Esophagus squamous epithelium (tissue), 5 donors: ENCODE measurements at regions not wholly inside any gene's neighbourhood (a gene's known extent, or its start where the extent isn't known, plus 50 kb on each side); places are given as distances from the start of the nearest gene placed in this dataset.

Source experiments
- DNase-seq: peaks from one replicate; lab custom pipeline; 2025; lab: John Stamatoyannopoulos, UW
- H3K27ac ChIP-seq, 4 donors: fragments of 200-600 bp; sonication (generic); one replicate each; pipeline ENCODE4 v1.5.1; 2016 to 2019; ENCODE audit warnings: mild to moderate bottlenecking in 1 of 4
- H3K27me3 ChIP-seq, 4 donors: fragments of 200-600 bp; sonication (generic); 1 replicate in 3 of 4; 2 replicates in 1 of 4; pipeline versions ENCODE4 v1.5.1 to v1.6.0; 2017 to 2021; ENCODE audit warnings: antibody characterized with exemption in 1 of 4
- H3K36me3 ChIP-seq, 3 donors: fragments of 200-600 bp; sonication (generic); one replicate each; pipeline ENCODE4 v1.5.1; 2016 to 2019
- H3K4me1 ChIP-seq, 3 donors: fragments of 200-600 bp; sonication (generic); one replicate each; pipeline ENCODE4 v1.5.1; 2017 to 2019
- H3K4me3 ChIP-seq, 4 donors: fragments of 200-600 bp; sonication (generic); 1 replicate in 3 of 4; 2 replicates in 1 of 4; pipeline ENCODE4 v1.5.1; 2016 to 2019; ENCODE audit warnings: mild to moderate bottlenecking in 2 of 4, moderate library complexity in 1 of 4
- H3K9me3 ChIP-seq, 3 donors: fragments of 200-600 bp; sonication (generic); one replicate each; pipeline ENCODE4 v1.5.1; 2016 to 2019
- CTCF ChIP-seq, 6 experiments: fragments of 450-650 bp in 4 of 6; fragments of 200-600 bp in 2 of 6; sonication (generic) in 2 of 6; IDR thresholded peaks; one replicate each; pipeline ENCODE4 v1.5.1; 2016 to 2019; ENCODE audit warnings: antibody characterized with exemption in 6 of 6, mild to moderate bottlenecking in 4 of 6, moderate library complexity in 4 of 6
- POLR2A ChIP-seq, 4 donors: fragments of 450-650 bp; IDR thresholded peaks; one replicate each; pipeline ENCODE4 v1.6.1; 2017; ENCODE audit warnings: antibody characterized with exemption in 4 of 4, mild to moderate bottlenecking in 4 of 4, moderate library complexity in 3 of 4
- WGBS, 2 donors: methylation state at CpG; one replicate each; pipeline ENCODE4 v1.1.5; 2018; 5-methylcytosine and 5-hydroxymethylcytosine counted together
- intact Hi-C: fragments of 100-400 bp; cut with DNase I; formaldehyde crosslinking; loops from one replicate; pipeline ENCODE4 v1.15.0; 2022
- donor health status: DM: yes; HTN: yes; CAD: no.

DNA sequence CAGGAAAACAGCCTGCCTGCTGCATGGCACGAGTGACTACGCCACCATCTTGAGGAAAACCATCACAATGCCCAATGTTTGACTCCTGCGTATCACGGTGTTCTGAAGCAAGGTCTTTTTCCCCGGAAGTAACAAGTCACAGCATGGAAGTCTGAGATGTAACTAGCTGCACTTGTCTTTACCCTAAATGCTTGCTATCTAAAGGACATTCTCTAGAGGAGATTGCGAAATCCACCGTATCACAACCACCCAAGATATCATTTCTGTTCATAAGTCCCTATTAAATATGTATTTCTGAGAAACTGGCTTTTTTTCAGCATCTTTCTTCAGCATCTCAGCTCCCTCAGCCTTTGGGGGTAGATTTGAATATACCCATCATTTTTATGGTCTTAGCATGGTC, 1565.1 kb downstream of the ARAP2 start:
- no peak for DNase-seq
- no peak for TF ChIP-seq POLR2A (IDR thresholded peaks at IDR 0.05)
- no peaks in the 10 kb centered on the region for H3K4me1 ChIP-seq

DNA sequence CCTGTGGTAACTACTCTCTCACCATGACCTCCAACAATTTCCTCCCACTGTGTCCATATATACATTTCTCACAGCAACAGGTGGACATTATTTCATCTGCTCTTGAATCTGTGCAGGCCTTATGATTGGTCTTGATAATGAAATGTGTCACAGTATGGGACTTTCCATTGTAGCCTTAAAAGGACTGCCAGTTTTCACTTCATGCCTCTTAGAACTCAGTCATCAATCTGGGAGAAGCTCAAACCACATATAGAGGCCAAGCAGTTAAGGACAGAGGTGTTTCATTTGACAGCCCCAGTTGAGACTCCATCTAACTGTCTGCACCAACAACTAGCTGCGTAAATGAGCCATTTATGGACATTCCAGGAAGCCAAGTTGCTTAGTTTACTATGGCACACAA, 1534.8 kb downstream of the ARAP2 start:
- Histone ChIP-seq H3K9me3 (no peaks in the 10 kb centered on the region), H3K27me3 (no peaks in the 10 kb centered on the region), H3K4me1 (no peaks in the 10 kb centered on the region), H3K27ac (no peak overlapping the region), H3K36me3 (no peaks in the 10 kb centered on the region), H3K4me3 (no peak overlapping the region)
- no peak for TF ChIP-seq POLR2A (IDR thresholded peaks at IDR 0.05)
- TF ChIP-seq CTCF (IDR thresholded peaks at IDR 0.05) = no peak
- DNase-seq = no peak
- 75 to 84% methylated on average over 1 of the region's 1 CpG for WGBS, 2 donors
- intact Hi-C loops = no loop called here

More for the DNA sequence above, 1565.1 kb downstream of the ARAP2 start:
- intact Hi-C loops = no loop called here
- 81 to 84% methylated on average over 7 of the region's 7 CpGs for WGBS, 2 donors
- H3K36me3 ChIP-seq = no peaks in the 10 kb centered on the region
- H3K4me3 ChIP-seq = no peak overlapping the region
- H3K27ac ChIP-seq = no peak overlapping the region
- no peaks in the 10 kb centered on the region for H3K27me3 ChIP-seq
- no peaks in the 10 kb centered on the region for H3K9me3 ChIP-seq

GRCh38 chr4:34718576-34719245, 1525.6 kb downstream of the ARAP2 start:
- Histone ChIP-seq H3K4me1 (no peaks in the 10 kb centered on the region), H3K27me3 (no peaks in the 10 kb centered on the region), H3K9me3 (no peaks in the 10 kb centered on the region), H3K4me3 (no peak overlapping the region), H3K27ac (no peak overlapping the region), H3K36me3 (no peaks in the 10 kb centered on the region)
- DNase-seq = no peak
- TF ChIP-seq POLR2A (IDR thresholded peaks at IDR 0.05) = no peak
- TF ChIP-seq CTCF (IDR thresholded peaks at IDR 0.05) = no peak
- intact Hi-C loops = no loop called here
- 67 to 73% methylated on average over 5 of the region's 5 CpGs for WGBS, 2 donors

DNA sequence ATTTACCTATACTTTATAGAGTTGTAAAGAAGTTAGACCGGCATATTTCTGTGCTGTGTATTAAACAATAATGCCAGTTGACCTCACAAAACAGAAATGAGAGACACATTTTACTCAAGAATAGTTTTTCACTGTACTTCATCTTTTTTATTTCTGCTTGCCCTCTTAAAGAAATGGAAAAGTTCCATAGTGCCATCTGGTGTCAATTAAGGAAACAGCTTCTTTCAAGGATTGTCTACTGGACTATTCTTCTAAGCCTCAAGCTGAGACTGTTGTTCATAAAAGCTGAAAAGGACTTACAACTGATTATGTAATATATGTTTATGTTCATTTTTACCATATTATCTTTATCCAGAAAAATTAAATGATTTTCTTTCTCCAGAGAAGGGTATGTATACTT, 1523.7 kb downstream of the ARAP2 start:
- H3K27ac ChIP-seq = no peak overlapping the region
- DNase-seq = no peak
- 10 to 11% methylated on average over 1 of the region's 1 CpG for WGBS, 2 donors
- no peak overlapping the region for H3K4me3 ChIP-seq
- no peaks in the 10 kb centered on the region for H3K27me3 ChIP-seq
- H3K9me3 ChIP-seq = no peaks in the 10 kb centered on the region
- no peak for TF ChIP-seq POLR2A (IDR thresholded peaks at IDR 0.05)
- TF ChIP-seq CTCF (IDR thresholded peaks at IDR 0.05) = peak in 4 of 6 experiments; percentile 15 to 33 (median 24)
- intact Hi-C loops = no loop called here
- no peaks in the 10 kb centered on the region for H3K4me1 ChIP-seq
- H3K36me3 ChIP-seq = no peaks in the 10 kb centered on the region

DNA sequence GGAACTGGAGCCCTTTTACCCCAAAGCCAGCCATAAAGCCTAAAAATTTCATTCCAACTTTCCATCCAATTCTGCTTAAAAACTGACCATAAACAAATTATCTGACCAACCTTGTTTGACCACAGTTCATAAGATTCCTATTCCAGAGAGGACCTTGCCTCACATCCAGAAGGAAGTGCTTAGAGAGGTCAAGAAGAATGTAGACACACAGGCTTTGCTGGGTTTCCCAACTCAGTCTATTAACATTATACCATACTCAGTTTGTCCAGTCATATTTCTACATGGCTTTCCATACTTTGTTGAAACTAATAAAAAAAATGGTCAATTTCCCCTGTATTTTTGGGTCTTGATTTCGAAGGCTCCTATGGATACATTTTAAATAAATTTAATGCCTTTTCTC, 1522.5 kb downstream of the ARAP2 start:
- 70 to 90% methylated on average over 1 of the region's 1 CpG for WGBS, 2 donors
- intact Hi-C loops = no loop called here
- no peak overlapping the region for H3K27ac ChIP-seq
- DNase-seq = no peak
- no peaks in the 10 kb centered on the region for H3K27me3 ChIP-seq
- H3K4me3 ChIP-seq = no peak overlapping the region
- TF ChIP-seq CTCF (IDR thresholded peaks at IDR 0.05) (no peak), POLR2A (IDR thresholded peaks at IDR 0.05) (no peak)
- H3K4me1 ChIP-seq = no peaks in the 10 kb centered on the region
- H3K9me3 ChIP-seq = no peaks in the 10 kb centered on the region
- no peaks in the 10 kb centered on the region for H3K36me3 ChIP-seq
